Stomach (tissue), 4 donors: ENCODE measurements at regions not wholly inside any gene's neighbourhood (a gene's known extent, or its start where the extent isn't known, plus 50 kb on each side); places are given as distances from the start of the nearest gene placed in this dataset.

ENCODE experiments used
- EP300 ChIP-seq: sonication (generic); formaldehyde crosslinking; IDR thresholded peaks from one replicate; pipeline ENCODE4 v1.6.1; 2017; ENCODE audit warnings: antibody characterized with exemption
- POLR2A ChIP-seq, 4 donors: fragments of 450-650 bp; IDR thresholded peaks; one replicate each; pipeline ENCODE4 v1.6.1; 2016; ENCODE audit warnings: antibody characterized with exemption in 4 of 4, control low read depth in 2 of 4, mild to moderate bottlenecking in 1 of 4, moderate library complexity in 1 of 4
- POLR2AphosphoS5 ChIP-seq, 3 donors: sonication (generic); formaldehyde crosslinking; IDR thresholded peaks; one replicate each; pipeline ENCODE4 v1.6.1; 2016; ENCODE audit warnings: antibody characterized with exemption in 3 of 3
- TF ChIP-seq, protein P1 (sequence below), 7 experiments: fragments of 450-650 bp in 4 of 7; fragments of 200-600 bp in 3 of 7; sonication (generic) in 3 of 7; IDR thresholded peaks; one replicate each; pipeline ENCODE4 v1.5.1; 2016 to 2019; ENCODE audit warnings: antibody characterized with exemption in 7 of 7, control low read depth in 2 of 7, mild to moderate bottlenecking in 1 of 7

DNA sequence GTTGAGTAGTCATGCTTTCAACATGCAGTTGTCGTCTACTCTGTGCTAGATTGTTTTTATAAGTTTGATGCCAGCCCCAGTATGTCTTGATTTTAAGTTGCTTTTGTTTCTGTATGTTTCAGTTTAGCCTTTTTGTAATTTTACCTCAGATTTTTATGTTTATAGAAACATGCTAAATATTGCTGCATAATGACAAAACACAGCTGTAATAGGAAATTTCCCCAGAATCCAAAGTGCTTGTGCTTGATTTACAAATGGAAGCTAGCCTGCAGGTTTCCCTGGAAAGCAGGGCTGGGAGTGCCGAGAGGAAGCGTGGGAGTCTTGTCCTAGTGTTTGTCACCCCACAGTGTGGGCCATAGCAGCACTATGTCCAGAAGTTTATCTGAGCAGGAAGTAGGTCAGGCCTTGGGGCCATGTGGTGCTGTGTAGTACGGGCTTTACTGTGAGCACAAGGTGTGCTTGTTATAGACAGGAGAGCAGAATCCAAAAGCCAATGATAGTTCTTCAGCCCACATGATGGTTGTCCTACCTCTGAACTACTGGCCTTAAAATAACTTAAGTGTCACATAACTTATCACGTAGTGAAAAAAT, 100.0 kb upstream of the NREP start:
- TF ChIP-seq, protein P1, sequence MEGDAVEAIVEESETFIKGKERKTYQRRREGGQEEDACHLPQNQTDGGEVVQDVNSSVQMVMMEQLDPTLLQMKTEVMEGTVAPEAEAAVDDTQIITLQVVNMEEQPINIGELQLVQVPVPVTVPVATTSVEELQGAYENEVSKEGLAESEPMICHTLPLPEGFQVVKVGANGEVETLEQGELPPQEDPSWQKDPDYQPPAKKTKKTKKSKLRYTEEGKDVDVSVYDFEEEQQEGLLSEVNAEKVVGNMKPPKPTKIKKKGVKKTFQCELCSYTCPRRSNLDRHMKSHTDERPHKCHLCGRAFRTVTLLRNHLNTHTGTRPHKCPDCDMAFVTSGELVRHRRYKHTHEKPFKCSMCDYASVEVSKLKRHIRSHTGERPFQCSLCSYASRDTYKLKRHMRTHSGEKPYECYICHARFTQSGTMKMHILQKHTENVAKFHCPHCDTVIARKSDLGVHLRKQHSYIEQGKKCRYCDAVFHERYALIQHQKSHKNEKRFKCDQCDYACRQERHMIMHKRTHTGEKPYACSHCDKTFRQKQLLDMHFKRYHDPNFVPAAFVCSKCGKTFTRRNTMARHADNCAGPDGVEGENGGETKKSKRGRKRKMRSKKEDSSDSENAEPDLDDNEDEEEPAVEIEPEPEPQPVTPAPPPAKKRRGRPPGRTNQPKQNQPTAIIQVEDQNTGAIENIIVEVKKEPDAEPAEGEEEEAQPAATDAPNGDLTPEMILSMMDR (IDR thresholded peaks at IDR 0.05), result no peak
- no peak for TF ChIP-seq POLR2A (IDR thresholded peaks at IDR 0.05)
- peak in 1 of 3 donors; percentile 12 for TF ChIP-seq POLR2AphosphoS5 (IDR thresholded peaks at IDR 0.05)
- no peak for TF ChIP-seq EP300
